SKM-1 (cell line): ENCODE measurements at regions not wholly inside any gene's neighbourhood (a gene's known extent, or its start where the extent isn't known, plus 50 kb on each side); places are given as distances from the start of the nearest gene placed in this dataset.
A peak's percentile ranks its signal among the peaks of the same experiment; 100 is the strongest.
"Not testable (repeated sequence)": the region's sequence is repeated elsewhere in the genome, so short reads cannot be mapped to it uniquely, and the experiment has no call there.

Experiments
- DNase-seq: peaks from one replicate; lab custom pipeline; 2025; ENCODE audit not compliant: unreplicated experiment; lab: John Stamatoyannopoulos, UW

GRCh38 chr2:35462226-35462998, 893.2 kb upstream of the CRIM1 start:
- no peak for DNase-seq

DNA sequence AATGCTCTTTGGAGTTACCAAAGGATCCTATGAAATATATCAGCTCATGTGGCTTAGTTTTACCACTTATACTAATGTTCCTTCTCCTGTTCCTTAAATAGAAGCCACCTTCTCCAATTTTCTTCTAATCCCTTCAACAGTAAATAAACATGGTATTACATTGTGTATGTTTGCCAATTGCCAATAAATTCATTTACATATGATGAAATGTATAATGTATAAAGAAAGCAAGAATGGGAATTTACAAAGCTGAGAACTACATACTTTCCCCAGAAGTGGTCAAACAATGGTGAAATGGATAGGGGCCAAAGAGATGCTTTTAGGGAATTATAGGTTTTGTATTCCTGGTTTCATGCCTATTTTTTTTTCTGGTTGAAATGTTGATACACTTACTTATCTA, 894.2 kb upstream of the CRIM1 start:
- DNase-seq: no peak

DNA sequence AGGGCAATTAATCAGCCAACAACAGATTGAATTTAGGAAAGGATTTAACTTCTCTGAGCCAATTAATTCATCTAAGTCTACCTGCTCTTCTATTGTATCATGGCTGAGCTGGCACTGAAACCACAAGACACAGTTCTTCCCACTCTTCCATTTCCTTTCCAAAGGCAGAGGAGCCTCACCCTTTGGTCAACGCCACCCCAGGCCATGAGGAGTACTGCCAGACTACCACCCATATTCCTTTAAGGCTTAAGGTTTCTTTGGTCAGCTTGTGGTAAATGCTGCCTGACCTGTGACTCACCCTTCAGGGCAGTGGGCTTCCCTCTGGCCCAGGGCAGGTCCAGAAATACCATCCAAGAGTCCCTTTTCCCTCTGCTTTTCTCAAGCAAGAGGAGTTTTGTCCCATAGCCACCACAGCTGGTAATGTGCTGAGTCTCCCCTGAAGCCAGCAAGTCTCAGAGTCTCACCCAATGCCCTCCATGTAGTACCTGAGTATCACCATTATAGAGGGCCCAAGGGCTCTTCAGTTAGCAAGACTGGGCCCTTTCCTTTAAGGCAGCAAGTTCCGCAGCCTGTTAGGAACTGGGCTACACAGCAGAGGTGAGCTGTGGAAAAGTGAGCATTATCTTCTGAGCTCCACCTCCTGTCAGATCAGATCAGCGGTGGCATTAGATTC, 900.5 kb upstream of the CRIM1 start:
- DNase-seq: no peak

DNA sequence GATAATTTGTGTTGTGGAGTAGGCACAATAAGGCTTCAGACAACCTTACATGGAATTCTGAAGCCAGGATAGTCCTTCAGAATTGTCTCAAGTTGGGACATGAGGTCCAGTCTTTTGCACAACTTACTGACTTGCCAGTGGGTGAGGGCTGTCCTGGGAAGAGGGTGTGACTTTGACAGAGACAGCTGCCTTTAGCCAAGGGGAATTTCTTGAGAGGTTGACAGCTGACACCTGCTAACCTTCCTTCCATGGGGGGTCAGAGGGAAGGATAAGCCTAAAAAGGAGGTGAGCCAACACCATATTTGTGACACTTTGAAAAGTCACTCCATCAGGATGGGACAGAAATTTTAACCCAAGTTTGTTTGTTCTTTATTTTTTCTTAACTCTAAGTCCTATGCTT, 907.8 kb upstream of the CRIM1 start:
- DNase-seq: no peak

DNA sequence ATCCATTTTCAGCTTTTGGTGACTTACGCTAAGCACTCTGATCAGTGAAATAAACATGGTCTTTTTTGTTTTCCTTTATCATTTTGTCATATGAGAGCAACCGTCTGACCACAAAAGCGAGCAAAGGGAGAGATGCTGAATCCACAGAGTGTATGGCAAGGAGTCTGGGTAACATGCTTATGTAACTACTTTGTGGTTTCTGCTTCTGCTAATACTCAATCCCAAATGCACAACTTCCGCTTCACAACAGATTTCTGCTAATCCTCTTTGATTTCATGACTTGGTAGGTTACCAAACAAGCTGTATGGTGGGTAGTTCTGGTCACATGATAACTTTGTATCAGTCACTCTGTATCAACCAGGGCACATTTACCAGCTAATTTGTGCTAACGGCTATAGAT, 908.4 kb upstream of the CRIM1 start:
- DNase-seq: peak; percentile 51

- no peak for DNase-seq
Observed at GRCh38 chr2:35443087-35443486, 912.5 kb upstream of the CRIM1 start.

GRCh38 chr2:35441575-35441974, 914.0 kb upstream of the CRIM1 start:
- DNase-seq: not testable (repeated sequence)

- not testable (repeated sequence) for DNase-seq
Observed at GRCh38 chr2:35440308-35440707, 915.3 kb upstream of the CRIM1 start.

DNA sequence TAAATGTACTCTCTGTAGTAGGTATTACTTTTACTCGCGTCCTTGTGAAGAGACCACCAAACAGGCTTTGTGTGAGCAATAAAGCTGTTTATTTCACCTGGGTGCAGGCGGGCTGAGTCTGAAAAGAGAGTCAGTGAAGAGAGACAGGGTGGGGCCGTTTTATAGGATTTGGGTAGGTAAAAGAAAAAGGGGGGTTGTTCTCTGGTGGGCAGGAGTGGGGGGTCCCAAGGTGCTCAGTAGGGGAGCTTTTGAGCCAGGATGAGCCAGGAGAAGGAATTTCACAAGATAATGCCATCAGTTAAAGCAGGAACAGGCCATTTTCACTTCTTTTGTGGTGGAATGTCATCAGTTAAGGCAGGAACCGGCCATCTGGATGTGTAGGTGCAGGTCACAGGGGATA, 918.7 kb upstream of the CRIM1 start:
- not testable (repeated sequence) for DNase-seq

DNA sequence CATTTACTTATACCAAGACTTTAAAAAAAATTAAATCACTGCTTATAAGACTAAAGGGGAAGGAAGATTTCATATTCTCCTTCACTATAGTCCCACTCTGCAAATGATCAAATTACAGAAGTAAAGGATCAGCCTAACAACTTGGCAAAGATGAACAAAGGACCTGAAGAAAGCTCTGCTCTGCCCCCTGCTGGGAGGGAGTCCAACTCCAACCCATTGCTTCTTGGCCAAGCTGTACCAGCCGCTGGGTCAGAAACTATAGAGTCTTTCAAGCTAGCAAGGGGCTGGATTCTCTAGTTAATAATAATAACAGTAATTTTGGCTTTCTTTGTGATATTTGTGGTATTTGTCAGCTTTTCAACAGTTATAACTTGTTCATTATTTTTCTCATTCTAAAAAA, 927.0 kb upstream of the CRIM1 start:
- peak; percentile 22 for DNase-seq

DNA sequence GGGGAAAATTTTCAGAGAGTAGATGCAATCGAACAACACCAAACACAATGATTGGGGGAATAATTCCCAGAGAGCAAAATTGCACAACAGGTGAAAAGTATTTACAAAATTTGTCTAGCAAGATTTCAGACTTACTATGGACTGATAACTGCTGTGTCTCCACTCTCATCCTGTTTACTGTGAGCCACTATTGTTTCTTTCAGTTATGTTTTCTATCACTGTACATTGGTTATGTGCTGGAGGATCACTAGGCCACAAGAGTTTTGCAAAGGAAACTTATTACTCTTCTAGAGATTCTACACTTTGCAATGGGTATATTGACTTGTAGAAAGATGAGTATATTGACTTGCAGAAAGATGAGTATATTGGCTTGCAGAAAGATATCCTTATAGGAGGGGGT, 934.1 kb upstream of the CRIM1 start:
- DNase-seq: no peak

DNA sequence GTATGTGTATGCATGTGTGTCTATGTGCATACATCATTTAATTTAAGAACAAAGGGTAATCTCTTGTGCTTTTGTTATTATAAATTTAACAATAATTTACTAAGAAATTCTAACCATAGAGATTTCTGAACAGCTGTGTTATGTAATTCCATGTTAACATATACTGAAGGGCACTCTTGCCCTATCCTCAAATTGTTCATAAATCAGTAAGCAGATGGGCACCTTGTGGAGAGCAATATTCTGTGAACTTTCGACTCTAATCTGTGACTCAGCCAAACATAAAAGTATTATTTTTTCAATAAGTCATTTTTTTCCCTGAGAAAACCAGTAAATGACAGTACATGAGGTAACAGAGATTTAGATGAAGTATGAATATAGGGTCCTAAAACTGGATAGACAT, 938.3 kb upstream of the CRIM1 start:
- DNase-seq: no peak

DNA sequence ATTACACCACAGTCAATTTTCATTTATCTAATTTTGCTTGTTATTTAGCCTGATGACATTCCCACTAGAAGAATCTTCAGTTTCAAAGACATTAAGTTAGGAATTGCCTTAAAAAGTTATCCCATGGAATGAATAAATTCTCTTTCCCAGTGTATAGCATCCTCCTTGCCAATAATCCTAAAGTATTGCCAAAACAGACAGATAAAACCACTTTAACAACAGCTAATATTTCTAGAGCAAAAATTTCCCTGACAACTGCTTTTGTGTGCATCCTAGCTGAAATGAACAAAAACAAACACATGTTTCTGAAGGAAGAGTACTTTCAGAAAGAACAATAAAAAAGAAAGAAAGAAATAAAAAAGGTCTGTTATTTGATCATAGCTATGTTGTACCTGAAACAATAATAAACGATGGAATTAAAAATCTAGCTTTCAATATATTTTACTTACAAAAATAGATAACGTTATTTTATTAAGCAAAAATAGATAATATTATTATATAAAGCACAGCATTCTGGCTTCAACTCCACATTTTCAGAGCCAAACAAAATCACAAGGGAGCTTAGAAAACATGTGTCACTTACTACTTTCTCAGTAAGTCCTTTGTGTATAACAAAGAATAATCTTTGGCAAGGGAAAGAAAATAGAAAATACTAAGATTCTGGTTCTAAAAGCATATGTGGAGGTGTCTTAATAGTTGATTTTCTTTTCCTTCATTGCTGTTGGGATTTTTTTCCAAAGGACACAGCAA, 939.0 kb upstream of the CRIM1 start:
- DNase-seq: no peak

GRCh38 chr2:35415942-35416341, 939.6 kb upstream of the CRIM1 start:
- DNase-seq: no peak

DNA sequence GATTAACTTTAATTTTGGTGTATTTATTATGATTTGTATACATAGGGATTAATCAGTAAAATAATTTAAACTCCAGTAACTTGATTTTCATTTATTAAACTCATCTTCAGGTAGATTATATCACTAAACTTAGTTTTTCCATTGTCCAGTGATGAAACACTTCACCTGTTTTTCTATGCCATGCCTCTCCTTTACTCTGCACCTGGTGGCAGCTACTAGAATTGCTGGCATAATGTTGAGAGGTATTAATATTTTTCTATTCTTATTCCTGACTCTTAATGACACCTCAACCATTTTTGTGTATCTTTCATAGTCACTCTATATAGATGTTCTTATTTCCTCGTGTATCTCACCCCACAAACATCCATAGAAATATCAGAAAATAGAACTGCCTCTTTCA, 940.3 kb upstream of the CRIM1 start:
- DNase-seq: no peak

DNA sequence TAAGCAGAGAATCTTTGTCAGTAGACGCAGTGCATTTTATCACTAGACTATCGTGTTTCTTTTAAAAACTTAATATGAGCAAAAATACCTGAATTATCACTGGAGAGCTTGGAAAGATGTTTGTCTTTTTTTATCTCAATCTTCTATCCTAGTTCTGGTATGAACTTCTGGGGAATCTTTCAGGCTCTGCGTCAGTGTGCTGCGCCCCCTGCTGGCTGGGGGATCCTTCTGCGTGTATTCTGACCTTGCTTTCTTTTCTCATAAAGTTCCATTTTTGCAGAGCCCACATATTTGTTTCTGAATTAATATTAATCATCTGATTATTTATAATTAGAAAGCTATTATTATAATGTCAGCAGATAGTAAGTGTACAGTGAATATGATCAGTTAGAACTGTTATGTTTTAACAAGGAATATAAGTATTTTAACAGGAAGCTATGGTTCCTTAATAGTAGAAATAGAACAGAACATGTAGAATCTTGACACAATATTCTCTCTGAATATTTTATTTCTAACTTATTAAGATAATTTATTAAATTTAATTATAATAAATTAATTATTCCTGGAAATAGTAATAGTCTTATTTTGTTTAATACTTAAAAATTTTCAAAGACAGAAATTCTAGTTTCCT, 945.0 kb upstream of the CRIM1 start:
- no peak for DNase-seq

DNA sequence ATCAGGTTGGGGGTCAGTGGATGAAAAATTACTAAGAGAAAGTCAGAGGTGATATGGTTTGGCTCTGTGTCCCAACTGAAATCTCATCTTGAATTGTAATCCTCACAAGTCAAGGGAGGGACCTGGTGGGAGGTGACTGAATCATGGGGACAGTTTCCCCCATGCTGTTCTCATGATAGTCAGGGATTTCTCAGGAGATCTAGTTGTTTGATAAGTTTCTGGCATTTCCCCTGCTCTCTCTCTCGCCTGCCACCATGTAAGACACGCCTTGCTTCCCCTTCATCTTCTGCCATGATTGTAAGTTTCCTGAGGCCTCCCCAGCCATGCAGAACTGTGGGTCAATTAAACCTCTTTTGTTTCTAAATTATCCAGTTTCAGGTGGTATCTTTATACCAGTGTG, 945.8 kb upstream of the CRIM1 start:
- DNase-seq: no peak

DNA sequence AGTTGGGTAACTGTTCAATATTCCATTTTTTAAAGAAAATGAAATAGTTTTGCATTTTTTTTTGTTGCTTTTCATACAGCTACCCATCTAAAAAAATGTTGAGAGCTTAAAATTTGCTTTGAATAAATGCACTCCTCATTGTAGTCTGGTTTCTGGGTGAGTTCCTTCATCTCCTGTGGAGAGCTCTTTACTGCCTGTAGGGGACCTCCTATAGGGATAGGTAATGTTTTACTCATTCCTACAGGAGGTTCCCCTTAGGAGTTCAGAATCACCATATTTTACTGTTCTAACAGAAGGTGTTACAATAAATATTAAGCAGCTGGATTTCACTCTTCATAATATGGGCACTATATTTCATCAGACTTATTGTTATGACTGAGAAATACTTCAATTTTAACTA, 947.3 kb upstream of the CRIM1 start:
- DNase-seq: no peak

DNA sequence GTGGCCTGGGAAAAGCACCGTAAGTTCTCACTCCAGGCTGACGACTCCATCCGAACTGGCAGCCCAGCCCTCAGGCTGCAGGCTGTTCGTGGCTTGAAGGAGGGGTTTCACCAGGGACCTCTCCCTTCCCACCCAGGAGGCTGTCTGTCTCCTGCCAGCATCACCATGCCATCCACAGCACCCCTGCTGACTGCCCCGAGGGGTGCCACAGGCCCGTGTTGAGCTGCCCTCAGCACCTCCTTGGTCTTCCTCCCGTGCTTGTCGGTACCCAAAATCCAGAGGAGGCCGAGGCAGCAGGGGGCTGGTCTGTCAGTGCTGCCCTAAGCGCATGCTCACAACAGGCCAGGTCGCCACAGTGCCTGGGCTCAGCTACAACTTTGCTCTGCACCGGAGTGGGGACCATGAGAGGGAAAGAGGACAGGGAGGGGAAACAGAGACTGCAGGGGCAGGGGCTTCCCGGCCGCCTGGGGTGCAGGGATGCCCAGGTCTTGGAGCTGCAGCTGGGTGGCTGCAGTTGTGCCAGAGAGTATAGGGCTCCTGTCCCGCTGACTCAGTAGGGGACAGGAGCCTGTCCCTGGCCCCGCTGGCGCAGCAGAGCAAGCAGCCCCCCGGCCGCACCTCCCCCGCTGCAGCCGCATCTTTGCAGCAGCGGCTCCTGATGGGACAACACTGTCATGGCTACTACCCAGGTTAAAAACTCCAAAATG, 963.7 kb upstream of the CRIM1 start:
- no peak for DNase-seq

DNA sequence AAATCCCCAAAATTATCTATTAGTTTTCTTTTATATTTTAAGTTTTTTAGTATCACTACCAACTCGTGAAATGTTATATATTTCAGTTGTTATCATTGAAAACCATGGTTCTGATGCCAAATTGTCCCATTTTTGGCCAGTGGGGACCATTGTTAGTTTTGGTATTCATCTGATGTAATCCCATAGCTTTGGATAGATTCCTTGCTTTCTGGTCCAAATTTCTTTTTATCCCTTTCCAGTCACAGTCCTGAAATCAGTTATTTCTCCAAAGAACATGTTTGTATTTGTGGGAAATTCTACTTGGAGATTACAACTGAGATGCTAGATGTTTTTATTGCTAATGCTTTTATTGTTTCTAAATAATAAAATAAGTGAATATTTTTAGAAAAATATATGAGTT, 976.8 kb upstream of the CRIM1 start:
- no peak for DNase-seq

- no peak for DNase-seq
Observed at GRCh38 chr2:35374845-35375244, 980.7 kb upstream of the CRIM1 start.
